Upper lobe of right lung (tissue), 1 donor: ENCODE measurements at regions not wholly inside any gene's neighbourhood (a gene's known extent, or its start where the extent isn't known, plus 50 kb on each side); places are given as distances from the start of the nearest gene placed in this dataset.

Source experiments
- ATAC-seq: fragments of 200-7000 bp; cut with Tn5 transposase; one replicate; pipeline ENCODE4 v1.9.1; 2020; ENCODE audit warnings: mild to moderate bottlenecking, moderate library complexity
- DNase-seq: peaks from one replicate; pipeline ENCODE4 v3.0.0-alpha.2; 2020
- H3K27ac ChIP-seq: fragments of 200-600 bp; one replicate; pipeline ENCODE4 v1.8.0; 2022
- H3K27me3 ChIP-seq: fragments of 200-600 bp; one replicate; pipeline ENCODE4 v1.8.0; 2022; ENCODE audit warnings: mild to moderate bottlenecking
- H3K36me3 ChIP-seq: fragments of 200-600 bp; one replicate; pipeline ENCODE4 v1.8.0; 2022
- H3K4me1 ChIP-seq: fragments of 200-600 bp; one replicate; pipeline ENCODE4 v1.8.0; 2022
- H3K4me3 ChIP-seq: fragments of 200-600 bp; one replicate; pipeline ENCODE4 v1.8.0; 2022; ENCODE audit warnings: mild to moderate bottlenecking
- H3K9me3 ChIP-seq: fragments of 200-600 bp; one replicate; pipeline ENCODE4 v1.8.0; 2022
- intact Hi-C: fragments of 100-400 bp; cut with DNase I; formaldehyde crosslinking; loops from one replicate; pipeline ENCODE4 v1.11.0; 2022
- TF ChIP-seq, protein P1 (sequence below): fragments of 200-600 bp; IDR thresholded peaks from one replicate; pipeline ENCODE4 v1.8.0; 2022; ENCODE audit warnings: antibody characterized with exemption
- donor health status: DM: no; HTN: yes; CAD: no; lungs with severe emphysema.

DNA sequence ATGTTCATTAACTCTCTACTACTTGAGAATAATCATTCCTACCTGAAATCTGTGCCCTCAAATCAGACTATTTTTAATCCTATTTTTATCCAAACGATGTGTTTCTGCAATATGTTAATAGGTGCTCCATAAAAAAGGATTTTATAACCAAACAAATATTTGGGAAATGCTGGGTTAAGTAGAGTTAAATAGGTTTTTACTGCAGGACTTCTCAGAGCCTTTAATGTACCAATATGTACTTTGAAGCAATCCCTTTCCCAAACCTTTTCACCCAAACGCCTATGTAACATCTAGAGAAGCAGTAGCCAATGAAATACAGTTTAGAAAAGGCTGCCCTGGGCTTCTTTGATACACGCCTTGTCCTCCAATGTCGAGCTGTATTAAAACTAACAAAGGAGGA, 182.5 kb downstream of the SP3 start:
- Histone ChIP-seq H3K27me3 (no peaks in the 10 kb centered on the region), H3K27ac (no peak overlapping the region), H3K36me3 (no peaks in the 10 kb centered on the region), H3K4me3 (no peak overlapping the region), H3K4me1 (peaks cover 6% of the 10 kb centered on the region), H3K9me3 (no peaks in the 10 kb centered on the region)
- intact Hi-C loops, result no loop called here
- TF ChIP-seq, protein P1, sequence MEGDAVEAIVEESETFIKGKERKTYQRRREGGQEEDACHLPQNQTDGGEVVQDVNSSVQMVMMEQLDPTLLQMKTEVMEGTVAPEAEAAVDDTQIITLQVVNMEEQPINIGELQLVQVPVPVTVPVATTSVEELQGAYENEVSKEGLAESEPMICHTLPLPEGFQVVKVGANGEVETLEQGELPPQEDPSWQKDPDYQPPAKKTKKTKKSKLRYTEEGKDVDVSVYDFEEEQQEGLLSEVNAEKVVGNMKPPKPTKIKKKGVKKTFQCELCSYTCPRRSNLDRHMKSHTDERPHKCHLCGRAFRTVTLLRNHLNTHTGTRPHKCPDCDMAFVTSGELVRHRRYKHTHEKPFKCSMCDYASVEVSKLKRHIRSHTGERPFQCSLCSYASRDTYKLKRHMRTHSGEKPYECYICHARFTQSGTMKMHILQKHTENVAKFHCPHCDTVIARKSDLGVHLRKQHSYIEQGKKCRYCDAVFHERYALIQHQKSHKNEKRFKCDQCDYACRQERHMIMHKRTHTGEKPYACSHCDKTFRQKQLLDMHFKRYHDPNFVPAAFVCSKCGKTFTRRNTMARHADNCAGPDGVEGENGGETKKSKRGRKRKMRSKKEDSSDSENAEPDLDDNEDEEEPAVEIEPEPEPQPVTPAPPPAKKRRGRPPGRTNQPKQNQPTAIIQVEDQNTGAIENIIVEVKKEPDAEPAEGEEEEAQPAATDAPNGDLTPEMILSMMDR, result no peak
- ATAC-seq (no peak), DNase-seq (no peak)

- no peaks in the 10 kb centered on the region for H3K36me3 ChIP-seq
- intact Hi-C loops, result no loop called here
- DNase-seq (no peak), ATAC-seq (peak; percentile 34)
- H3K4me3 ChIP-seq, result no peak overlapping the region
- peaks cover 6% of the 10 kb centered on the region for H3K4me1 ChIP-seq
- TF ChIP-seq, protein P1, result no peak
- H3K9me3 ChIP-seq, result no peaks in the 10 kb centered on the region
- no peaks in the 10 kb centered on the region for H3K27me3 ChIP-seq
- no peak overlapping the region for H3K27ac ChIP-seq
Observed at GRCh38 chr2:173783382-173783781, 181.8 kb downstream of the SP3 start.

- Histone ChIP-seq H3K9me3 (no peaks in the 10 kb centered on the region), H3K4me1 (peaks cover 6% of the 10 kb centered on the region), H3K27me3 (no peaks in the 10 kb centered on the region), H3K36me3 (no peaks in the 10 kb centered on the region), H3K27ac (no peak overlapping the region), H3K4me3 (no peak overlapping the region)
- TF ChIP-seq, protein P1, result no peak
- no peak for ATAC-seq
- no peak for DNase-seq
- intact Hi-C loops, result no loop called here
Observed at GRCh38 chr2:173785813-173786212, 179.4 kb downstream of the SP3 start.

DNA sequence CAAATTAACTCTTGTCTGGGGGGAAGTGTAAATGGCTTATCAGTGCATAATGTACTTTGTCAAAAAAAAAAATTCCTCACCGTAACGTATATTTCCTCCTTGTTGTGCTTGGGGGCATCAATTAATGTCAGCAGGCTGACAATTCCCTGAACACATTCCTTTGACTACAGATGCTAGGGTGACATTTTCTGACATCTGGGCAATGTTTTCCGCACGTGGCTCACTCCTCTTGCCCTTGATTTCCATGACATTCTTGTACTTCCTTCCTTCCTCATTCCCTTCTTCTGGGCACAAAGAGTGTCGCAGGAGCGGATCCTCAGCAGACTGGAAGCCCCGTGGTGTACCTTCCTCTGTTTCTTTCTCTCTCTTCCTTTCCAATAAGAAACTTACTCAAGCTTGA, 173.7 kb downstream of the SP3 start:
- no peak for DNase-seq
- Histone ChIP-seq H3K27me3 (no peaks in the 10 kb centered on the region), H3K4me1 (no peaks in the 10 kb centered on the region), H3K9me3 (no peaks in the 10 kb centered on the region), H3K27ac (no peak overlapping the region), H3K36me3 (no peaks in the 10 kb centered on the region), H3K4me3 (no peak overlapping the region)
- no peak for ATAC-seq
- TF ChIP-seq, protein P1, result no peak
- intact Hi-C loops, result no loop called here

GRCh38 chr2:173792166-173792565, 173.0 kb downstream of the SP3 start:
- Histone ChIP-seq H3K36me3 (no peaks in the 10 kb centered on the region), H3K4me1 (no peaks in the 10 kb centered on the region), H3K4me3 (no peak overlapping the region), H3K9me3 (no peaks in the 10 kb centered on the region), H3K27ac (no peak overlapping the region), H3K27me3 (no peaks in the 10 kb centered on the region)
- TF ChIP-seq, protein P1, result no peak
- DNase-seq (no peak), ATAC-seq (no peak)
- intact Hi-C loops, result no loop called here

- DNase-seq (no peak), ATAC-seq (no peak)
- H3K36me3 ChIP-seq, result no peaks in the 10 kb centered on the region
- TF ChIP-seq, protein P1, result no peak
- H3K4me3 ChIP-seq, result no peak overlapping the region
- H3K4me1 ChIP-seq, result no peaks in the 10 kb centered on the region
- no peaks in the 10 kb centered on the region for H3K9me3 ChIP-seq
- H3K27me3 ChIP-seq, result no peaks in the 10 kb centered on the region
- intact Hi-C loops, result no loop called here
- H3K27ac ChIP-seq, result no peak overlapping the region
Observed at GRCh38 chr2:173792741-173793140, 172.4 kb downstream of the SP3 start.
